Stimulated activated CD8-positive, alpha-beta memory T cell treated with anti-CD3 and anti-CD28 coated beads, Interleukin-15, amount 100 ng/mL, for 4 hours (primary cell): ENCODE measurements at regions not wholly inside any gene's neighbourhood (a gene's known extent, or its start where the extent isn't known, plus 50 kb on each side); places are given as distances from the start of the nearest gene placed in this dataset.
A peak's percentile ranks its signal among the peaks of the same experiment; 100 is the strongest.
"Not testable (repeated sequence)": the region's sequence is repeated elsewhere in the genome, so short reads cannot be mapped to it uniquely, and the experiment has no call there.

Source experiments
- DNase-seq, 2 donors: peaks; one replicate each; pipeline ENCODE4 v3.0.0-alpha.2; 2020; ENCODE audit warnings: low read depth in 2 of 2

DNA sequence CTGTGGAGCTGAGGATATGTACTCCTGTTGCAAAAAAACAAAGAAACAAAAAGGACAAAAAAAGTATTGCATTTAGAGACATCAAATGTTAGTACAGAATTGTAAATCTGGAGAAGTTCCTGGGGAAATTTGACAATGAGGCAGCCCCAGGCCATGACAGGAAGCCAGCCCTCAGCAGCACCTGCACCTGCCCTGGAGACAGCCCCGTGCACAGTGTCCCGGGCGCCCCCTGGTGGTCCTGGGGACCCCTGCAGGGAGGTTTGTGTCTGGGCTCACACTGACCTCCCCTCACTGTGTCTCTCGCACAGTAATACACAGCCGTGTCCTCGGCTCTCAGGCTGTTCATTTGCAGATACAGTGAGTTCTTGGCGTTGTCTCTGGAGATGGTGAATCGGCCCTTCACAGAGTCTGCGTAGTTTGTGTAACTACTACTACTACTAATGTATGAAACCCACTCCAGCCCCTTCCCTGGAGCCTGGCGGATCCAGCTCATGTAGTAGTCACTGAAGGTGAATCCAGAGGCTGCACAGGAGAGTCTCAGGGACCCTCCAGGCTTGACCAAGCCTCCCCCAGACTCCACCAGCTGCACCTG is 590.1 kb downstream of the TMEM121 start:
- not testable (repeated sequence) for DNase-seq

DNA sequence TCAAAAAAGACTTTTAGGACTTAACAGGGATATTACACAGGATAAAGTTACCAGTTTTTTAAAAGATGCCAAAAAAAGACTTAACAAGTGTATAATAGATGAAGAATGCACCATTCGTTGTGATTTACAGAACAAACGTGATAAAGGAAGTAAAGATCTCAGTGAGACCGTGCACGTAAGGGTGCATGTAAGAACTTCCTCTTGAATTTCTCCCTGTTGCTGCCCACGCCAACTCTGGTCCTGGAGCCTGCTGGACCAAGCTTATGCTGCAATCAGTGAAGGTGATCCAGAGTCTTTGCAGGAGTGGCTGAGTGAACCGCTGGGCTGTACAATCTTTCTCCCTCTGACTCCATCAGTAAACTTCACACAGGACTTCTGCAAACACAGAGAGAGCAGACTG is 593.7 kb downstream of the TMEM121 start:
- DNase-seq = no peak

DNA sequence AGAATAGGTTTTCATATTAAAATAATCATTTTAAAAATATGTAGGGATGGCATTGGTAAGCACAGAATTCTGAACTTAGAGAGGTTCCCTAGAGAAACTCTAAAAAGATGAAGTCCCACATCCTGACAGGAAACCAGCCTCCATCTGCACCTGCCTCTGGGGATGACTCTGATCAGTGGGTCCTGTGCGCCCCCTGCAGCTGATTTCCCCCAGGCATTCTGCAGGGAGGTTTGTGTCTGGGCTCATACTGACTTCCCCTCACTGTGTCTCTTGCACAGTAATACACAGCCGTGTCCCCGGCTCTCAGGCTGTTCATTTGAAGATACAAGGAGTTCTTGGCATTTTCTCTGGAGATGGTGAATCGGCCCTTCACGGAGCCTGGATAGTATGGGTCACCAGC is 602.9 kb downstream of the TMEM121 start:
- no peak for DNase-seq

DNA sequence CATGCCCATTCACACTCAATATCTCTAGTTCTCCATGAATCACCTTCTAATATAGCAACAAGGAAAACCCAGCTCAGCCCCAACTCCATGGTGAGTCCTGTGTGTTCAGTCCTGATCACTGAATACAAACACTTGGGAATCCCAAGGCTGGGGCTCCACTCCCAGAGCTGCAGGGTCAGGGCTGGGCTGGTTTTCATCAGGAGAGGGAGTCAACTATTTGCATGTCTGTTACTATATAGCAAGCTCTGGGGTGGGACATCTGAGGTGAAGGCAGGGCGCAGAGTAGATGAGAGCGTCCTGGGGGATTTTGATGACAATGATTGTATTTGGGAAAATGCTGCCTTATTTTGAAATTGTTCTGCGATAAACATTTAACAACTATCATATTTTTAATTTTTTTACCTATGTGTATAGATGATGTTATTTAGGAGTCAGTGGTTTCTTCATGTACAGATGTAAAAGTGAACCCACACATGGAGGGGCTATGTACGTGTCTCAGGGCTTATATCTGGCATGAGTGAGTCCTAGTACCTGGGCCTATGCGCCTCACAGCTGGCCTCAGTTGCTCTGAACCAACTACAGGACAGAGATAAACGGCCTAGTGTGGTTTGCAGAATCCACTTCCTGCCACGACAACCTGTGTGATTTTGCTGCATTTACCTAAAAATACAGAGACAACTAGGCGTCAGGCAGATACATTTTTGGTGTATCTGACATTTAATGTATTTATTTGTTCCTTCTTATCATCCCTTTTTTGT is 603.7 kb downstream of the TMEM121 start:
- DNase-seq = not testable (repeated sequence)

DNA sequence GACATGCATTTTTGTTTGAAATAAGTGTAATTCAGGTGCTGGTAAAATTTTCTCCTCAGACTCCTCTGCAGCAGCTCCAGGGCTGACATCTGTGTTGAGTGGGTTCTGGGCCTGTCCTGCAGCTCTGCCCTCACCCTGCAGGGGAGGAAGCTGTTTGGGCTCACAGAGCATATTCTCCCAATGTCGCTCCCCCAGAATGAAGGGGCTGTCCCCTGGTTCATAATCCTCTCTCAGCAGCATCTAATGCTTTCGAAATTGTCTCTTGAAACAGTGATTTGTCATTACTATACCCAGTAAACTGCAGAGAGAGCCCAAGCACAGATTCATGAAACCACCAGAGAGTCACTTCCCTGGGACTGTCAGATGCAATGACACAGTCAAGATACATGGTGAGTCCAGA is 606.7 kb downstream of the TMEM121 start:
- not testable (repeated sequence) for DNase-seq

DNA sequence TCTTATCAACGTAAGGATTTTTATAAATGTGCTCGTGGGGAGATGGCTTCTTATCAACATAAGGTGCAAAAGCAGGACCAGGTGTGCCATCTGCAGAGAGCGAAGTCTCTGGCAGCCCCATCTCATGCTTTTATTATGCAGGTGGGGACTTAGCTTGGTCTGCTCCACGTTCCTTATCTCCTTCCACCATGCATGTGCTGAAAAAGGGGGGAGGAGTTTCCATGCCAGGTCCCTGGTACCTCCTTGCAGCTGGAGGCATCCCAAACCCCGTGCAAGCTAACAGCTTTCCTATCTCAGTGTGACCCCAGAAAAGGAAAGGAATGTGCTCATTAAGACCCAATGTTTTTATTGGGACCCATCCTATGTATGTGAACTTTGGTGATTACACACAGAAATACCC is 608.5 kb downstream of the TMEM121 start:
- no peak for DNase-seq

DNA sequence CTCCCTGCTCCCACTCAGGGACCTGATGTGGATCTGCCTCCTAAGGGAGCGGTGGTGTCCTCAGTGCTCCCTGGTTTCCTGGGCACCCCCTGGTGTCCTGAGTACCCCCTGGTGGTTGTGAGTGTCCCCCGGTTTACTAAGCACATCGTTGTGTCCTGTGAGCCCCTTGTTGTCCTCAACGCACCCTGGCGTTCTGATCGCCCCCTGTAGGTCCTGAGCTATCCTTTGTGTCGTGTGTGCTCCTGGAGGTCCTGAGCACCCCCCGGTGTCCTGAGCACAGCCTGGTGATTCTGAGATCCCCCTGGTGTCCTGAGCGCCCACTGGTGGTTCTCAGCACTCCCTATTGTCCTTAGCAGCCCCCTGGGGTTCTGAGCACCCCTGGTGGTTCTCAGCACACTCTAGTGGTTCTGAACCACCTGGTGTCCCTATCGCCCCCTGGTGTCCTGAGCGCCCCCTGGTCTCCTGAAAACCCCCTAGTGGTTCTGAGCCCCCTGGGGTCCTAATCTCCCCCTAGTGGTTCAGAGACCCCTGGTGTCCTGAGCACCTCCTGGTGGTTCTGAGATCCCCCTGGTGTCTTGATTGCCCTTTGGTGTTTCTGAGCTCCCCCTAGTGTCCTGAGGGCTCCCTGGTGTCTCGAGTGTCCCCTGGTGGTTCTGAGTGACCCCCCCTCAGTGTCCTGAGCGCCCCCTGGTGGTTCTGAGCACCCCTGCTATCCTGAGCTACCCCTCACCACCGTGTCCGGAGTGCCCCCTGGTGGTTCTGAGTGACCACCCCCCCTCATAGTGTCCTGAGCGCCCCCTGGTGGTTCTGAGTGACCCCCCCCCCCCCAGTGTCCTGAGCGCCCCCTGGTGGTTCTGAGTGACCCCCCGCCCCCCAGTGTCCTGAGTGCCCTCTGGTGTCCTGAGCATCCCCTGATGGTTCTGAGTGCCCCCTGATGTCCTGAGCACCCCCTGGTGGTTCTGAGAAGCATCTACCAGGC is 615.1 kb downstream of the TMEM121 start:
- no peak for DNase-seq

DNA sequence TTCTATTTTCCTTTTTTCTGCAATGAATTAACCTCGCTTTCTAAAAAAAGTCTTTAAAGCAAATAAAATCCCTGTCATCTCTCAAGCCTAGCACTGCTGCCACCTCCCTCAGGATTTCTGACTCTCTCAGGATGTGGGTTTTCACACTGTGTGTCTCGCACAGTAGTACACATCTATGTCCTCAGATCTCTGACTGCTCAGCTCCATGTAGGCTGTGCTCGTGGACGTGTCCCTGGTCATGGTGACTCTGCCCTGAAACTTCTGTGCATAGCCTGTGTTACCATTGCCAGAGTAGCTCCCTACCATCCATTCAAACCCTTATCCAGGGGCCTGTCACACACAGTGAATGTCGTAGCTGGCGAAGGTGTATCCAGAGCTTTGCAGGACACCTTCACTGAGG is 619.3 kb downstream of the TMEM121 start:
- not testable (repeated sequence) for DNase-seq

DNA sequence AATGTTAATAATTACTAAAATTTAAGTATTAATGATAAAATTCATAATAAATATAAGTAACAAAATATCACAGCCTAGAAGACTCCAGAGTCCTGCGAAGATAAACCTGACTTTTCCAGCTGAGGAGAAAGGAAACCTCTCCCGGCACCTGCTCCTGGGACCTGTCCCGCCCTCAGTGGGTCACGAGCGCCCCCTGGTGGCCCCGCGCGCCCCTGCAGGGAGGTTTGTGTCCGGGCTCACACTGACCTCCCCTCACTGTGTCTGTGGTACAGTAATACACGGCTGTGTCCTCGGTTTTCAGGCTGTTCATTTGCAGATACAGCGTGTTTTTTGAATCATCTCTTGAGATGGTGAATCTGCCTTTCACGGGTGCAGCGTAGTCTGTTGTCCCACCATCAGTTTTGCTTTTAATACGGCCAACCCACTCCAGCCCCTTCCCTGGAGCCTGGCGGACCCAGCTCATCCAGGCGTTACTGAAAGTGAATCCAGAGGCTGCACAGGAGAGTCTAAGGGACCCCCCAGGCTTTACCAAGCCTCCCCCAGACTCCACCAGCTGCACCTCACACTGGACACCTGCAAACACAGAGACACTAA is 627.1 kb downstream of the TMEM121 start:
- DNase-seq = peak; percentile 47 to 54

DNA sequence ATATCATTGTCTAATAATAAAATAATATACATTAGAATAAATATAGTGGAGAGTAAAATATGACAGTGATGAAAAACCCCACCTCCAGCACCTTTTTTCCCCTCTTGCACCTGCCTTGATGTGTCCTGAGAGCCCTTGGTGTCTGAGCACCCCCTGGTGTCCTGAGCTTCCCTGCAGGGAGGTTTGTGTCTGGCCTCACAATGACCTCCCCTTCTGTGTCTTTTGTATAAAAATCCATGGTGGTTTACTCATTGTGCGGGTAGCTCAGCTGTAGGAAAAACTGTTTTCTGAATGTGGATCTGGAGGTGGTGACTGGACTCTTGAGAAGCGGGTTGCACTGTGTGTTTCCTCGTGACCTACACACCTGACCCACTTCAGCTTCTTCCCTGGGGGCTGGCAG is 636.9 kb downstream of the TMEM121 start:
- no peak for DNase-seq

DNA sequence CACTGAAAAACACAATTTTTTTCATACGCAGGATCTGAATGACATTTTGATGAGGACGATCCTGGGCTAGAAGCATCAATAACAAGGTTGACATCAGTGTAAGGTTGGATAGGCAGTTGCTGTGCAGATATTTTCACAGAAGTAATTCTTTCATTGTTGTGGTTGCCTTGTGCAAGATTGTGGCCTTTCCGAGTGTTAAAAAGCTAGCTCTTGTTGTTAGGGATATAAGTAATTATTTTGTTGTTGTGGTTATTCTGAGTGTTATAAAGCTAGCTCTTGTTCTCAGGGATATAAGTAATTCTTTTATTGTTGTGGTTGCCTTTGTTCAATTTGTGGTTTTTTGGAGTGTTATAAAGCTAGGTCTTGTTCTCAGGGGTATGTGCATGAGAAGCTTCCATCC is 637.4 kb downstream of the TMEM121 start:
- DNase-seq = not testable (repeated sequence)

DNA sequence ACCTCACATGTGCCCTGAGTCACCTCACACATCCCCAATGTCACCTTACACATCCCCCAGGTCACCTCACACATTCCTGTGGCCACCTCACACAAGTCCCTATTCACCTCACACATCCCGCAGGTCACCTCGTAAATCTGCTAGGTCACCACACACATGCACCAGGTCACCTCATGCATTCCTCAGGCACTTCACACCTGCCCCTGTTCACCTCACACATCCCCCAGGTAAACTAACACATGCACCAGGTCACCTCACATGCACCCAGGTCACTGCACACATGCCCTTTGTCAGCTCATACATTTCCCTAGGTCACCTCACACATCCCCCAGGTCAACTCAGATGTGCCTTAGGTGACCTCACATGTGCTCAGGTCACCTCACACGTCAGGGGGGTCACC is 639.8 kb downstream of the TMEM121 start:
- no peak for DNase-seq

DNA sequence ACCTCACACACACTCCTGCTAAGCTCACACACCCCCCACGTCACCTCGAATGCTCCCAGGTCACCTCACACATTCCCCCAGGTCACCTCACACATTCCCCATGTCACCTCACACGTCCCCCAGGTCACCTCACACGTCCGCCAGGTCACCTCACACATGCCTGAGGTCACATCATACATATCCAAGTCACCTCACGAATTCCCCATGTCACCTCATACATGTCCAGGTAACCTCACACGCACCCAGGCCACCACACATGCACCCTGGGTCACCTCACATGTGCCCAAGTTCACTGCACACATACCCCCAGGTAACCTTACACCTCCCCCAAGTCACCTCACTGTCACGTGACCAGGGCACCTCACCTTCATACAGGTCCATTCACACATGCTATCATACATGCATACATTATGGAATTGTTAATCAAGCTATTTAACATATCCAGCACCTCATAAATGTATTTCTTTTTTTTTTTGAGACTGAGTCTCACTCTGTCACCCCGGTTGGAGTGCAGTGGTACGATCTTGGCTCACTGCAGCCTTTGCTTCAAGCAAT is 640.3 kb downstream of the TMEM121 start:
- no peak for DNase-seq

DNA sequence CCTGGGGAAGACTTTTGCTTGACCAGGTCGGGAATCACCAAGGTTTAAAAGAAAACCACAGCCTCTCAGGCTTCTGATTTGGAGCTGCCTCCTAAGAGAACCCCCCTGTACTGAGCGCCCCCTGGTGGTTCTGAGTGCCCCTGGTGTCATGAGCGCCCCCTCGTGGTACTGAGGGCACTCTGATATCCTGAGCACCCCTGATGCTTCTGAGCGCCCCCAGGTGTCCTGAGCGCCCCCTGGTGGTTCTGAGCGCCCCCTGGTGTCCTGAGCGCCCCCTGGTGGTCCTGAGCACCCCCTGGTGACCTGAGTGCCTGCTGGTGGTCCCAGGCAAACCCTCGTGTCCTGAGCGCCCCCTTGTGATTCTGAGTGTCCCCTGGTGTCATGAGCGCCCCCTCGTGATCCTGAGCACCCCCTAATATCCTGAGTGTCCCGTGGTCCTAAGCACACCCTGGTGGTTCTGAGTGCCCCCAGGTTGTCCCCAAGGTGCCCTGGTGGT is 643.8 kb downstream of the TMEM121 start:
- peak in 1 of 2 donors; percentile 21 for DNase-seq

DNA sequence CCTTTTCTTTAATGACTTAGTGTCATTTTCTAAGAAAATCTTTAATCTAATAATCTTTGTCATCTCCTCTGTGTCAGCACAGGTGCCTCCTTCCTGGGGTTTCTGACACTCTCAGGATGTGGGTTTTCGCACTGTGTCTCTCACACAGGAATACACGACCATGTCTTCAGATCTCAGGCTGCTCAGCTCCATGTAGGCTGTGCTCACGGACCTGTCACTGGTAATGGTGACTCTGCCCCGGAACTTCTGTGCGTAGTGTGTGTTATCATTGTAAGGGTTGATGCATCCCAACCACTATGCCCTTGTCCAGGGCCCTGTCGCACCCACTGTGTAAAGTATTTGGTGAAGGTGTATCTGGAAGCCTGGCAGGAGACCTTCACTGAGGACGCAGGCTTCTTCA is 647.8 kb downstream of the TMEM121 start:
- peak; percentile 25 to 38 for DNase-seq

DNA sequence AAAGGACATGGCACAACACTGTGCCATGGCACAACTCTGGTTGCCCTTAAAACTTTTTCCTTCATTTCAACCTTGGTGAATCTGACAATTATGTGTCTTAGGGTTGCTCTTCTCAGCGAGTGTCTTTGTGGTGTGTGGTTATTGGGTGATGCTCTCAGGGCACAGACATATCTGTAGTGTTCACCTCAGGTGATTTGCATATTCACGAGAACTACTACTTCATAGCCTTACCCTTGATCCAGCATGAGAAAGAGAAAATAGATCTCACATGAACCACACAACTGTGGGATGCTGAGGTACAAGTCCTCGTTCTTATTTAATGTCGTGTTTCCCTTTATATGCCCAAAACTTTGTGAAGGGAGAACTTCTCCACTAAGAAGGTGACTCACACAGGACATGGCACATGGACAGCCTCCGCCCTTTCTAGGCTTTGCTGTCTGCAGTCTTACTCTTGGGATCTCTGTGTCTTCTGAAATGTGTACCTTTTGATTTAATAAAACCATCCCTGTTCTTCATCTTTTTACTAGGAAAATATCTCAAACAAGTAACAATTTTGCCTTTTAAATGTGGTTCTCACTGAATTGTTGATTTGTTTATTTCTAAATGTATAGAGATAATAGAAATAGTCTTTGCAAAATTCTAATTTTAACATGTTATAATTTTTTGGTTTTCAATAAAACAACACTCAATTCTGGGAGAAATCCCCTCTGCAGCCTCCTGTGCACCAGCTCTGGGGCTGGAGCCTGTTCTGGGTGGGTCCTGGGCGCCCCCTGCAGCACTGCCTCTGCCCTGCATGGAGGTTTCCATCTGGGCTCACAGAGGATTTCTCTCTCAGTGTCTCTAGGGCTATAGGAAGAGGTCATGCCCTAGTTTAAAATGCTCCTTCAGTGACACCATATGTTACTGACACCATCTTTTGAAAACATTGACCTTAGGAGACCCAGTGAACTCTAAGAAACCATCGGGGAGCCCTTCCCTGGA is 651.2 kb downstream of the TMEM121 start:
- DNase-seq = not testable (repeated sequence)

DNA sequence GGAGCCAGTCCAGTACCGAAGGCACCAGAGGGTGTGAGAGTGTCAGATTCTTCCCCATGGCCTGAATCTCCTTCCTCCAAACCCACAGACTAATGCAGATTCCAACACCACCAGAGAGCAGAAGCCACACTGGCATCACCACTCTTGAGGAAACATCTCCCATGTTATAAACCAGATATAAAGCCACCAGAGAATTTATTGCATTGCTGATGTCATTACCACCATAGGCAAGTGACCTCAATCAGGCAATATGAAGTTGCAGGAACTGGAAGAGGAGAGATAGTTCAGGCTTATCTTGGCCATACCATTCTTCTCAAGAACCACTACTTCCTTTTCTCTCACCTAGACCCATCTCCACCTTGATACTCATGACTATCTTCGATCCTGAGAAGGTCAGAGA is 653.4 kb downstream of the TMEM121 start:
- DNase-seq = no peak

DNA sequence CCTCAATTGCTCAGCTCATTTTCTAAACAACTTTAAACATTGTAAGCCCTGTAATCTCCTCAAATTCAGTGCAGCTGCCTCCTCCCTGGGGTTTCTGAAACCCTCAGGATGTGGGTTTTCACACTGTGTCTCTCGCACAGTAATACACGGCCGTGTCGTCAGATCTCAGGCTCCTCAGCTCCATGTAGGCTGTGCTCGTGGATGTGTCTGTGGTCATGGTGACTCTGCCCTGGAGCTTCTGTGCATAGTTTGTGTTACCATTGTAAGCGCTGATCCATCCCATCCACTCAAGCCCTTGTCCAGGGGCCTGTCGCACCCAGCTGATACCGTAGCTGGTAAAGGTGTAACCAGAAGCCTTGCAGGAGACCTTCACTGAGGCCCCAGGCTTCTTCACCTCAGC is 658.4 kb downstream of the TMEM121 start:
- peak; percentile 29 to 35 for DNase-seq

DNA sequence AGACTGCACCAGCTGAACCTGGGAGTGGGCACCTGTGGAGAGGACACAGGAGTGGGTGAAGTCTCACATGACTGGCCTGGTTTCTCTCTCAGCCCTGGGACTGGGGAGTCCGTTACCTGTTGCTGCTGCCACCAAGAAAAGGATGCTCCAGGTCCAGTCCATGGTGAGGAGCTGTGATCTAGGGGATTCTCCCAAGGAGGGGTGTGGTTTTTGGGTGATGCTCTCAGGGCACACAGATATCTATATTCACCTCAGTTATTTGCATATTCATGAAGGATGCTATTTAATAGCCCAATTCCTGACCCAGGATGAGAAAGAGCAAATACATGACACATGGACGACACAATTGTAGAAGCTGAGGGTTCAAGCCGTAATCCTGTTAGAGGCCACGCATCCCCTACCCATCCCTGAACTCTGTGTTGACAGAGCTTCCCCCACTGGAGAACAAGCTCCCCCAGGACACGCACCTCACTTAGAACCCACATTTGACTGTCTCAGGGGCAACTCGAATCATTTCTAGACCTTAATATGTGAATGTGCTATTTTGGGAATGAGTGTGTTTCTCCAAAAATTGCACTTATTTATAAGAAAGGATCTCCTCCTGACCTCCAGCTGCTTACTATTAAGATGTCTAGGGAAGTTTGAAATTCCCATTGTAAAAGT is 658.9 kb downstream of the TMEM121 start:
- DNase-seq = not testable (repeated sequence)

DNA sequence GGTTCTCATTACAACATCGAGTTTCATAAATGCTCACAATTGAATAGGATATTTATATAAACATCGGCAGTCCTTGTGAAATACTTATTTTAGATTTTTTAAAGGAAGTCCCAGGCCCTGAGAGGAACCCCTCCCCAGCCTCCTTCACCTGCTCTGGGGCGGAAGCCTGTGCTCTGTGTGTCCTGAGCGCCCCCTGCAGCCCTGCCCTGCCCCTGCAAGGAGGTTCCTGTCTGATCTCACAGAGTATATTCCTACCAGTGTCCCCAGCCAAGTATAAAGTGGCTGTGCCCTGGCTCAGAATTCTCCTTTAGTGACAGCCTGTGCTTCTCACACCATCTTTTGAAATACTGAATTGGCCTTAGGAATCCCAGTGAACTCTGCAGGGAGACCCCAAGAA is 659.5 kb downstream of the TMEM121 start:
- peak; percentile 24 to 36 for DNase-seq
